ENCODE measurements at regions not wholly inside any gene's neighbourhood (a gene's known extent, or its start where the extent isn't known, plus 50 kb on each side); places are given as distances from the start of the nearest gene placed in this dataset.

GRCh38 chr5:89097103-89097502 lies 214.1 kb upstream of the MEF2C start:
- TF ChIP-seq MAZ (IDR thresholded peaks at IDR 0.05; ENCODE audit: borderline replicate concordance, low read depth, low read length) (no peak), POLR2A (IDR thresholded peaks at IDR 0.05; ENCODE audit: low read depth, low read length) (no peak), CTCF (conservative IDR thresholded peaks at IDR 0.05; ENCODE audit: low read depth, low read length) (no peak), RAD21 (IDR thresholded peaks at IDR 0.05; ENCODE audit: low read length) (no peak), SMC3 (IDR thresholded peaks at IDR 0.05; ENCODE audit: low read depth, low read length) (no peak), CHD1 (IDR thresholded peaks at IDR 0.05; ENCODE audit: low read depth, low read length) (no peak), ELK1 (IDR thresholded peaks at IDR 0.05; ENCODE audit: borderline replicate concordance, low read depth, low read length) (no peak), MXI1 (IDR thresholded peaks at IDR 0.05; ENCODE audit: borderline replicate concordance, low read depth, low read length) (no peak), BHLHE40 (IDR thresholded peaks at IDR 0.05; ENCODE audit: low read depth, low read length) (no peak), NFE2L2 (IDR thresholded peaks at IDR 0.05; ENCODE audit: low read depth, low read length) (no peak)
